Activated naive CD4-positive, alpha-beta T cell treated with anti-CD3 and anti-CD28 coated beads, Interleukin-2, amount 10 ng/mL, durations not matched to agents 7 days and 5 days (primary cell): ENCODE measurements at regions not wholly inside any gene's neighbourhood (a gene's known extent, or its start where the extent isn't known, plus 50 kb on each side); places are given as distances from the start of the nearest gene placed in this dataset.
"Not testable (repeated sequence)": the region's sequence is repeated elsewhere in the genome, so short reads cannot be mapped to it uniquely, and the experiment has no call there.

ENCODE experiments used
- CTCF ChIA-PET: fragments of 350-600 bp; sonication (Branson Sonifier 250); formaldehyde crosslinking; loops from one replicate; lab custom pipeline; 2021; ENCODE audit warnings: antibody characterized with exemption; lab: Charles Lee
- DNase-seq: peaks from one replicate; pipeline ENCODE4 v3.0.0-alpha.2; 2020
- H3K27ac Mint-ChIP-seq: one replicate; pipeline ENCODE4 v1.8.0; 2021; ENCODE audit warnings: mild to moderate bottlenecking, moderate library complexity, mixed read lengths
- H3K27me3 Mint-ChIP-seq: one replicate; pipeline ENCODE4 v1.8.0; 2021; ENCODE audit warnings: mild to moderate bottlenecking, mixed read lengths
- H3K36me3 Mint-ChIP-seq: one replicate; pipeline ENCODE4 v1.8.0; 2021; ENCODE audit warnings: mixed read lengths
- H3K4me1 Mint-ChIP-seq: one replicate; pipeline ENCODE4 v1.8.0; 2021; ENCODE audit warnings: mixed read lengths
- H3K4me3 Mint-ChIP-seq: one replicate; pipeline ENCODE4 v1.8.0; 2021; ENCODE audit warnings: mild to moderate bottlenecking, moderate library complexity, mixed read lengths
- H3K9me3 Mint-ChIP-seq: one replicate; pipeline ENCODE4 v1.8.0; 2021; ENCODE audit warnings: mixed read lengths

DNA sequence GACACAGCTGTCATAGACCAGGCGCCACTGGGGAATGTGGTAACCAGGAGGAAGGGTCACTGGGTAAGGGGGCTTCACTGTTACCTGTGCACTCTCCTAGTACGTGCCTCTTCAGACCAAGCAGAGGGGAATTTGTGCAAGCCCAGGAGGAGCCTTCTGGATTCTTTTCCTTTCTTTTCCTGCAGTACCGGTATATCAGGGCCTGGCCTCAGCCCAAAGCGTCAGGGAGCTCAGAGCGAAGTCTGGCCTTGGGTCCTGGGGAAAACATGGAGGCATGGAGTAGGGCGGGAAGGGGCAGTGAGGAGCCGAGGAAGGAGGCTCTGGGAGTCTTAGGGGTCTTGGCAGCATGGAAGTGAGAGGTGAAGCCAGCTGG lies 133.6 kb upstream of the GDF10 start:
- CTCF ChIA-PET = interaction anchor here (0.8 to 1.6 kb wide), 4 partner anchors 107 to 145 kb away, joined by 3 to 5 read pairs (median 4); no protein-coding TSS in a partner anchor
- peaks cover 4% of the 10 kb centered on the region for H3K36me3 Mint-ChIP-seq
- H3K4me1 Mint-ChIP-seq = peaks cover 28% of the 10 kb centered on the region
- peaks cover 5% of the 10 kb centered on the region for H3K9me3 Mint-ChIP-seq
- H3K27ac Mint-ChIP-seq = peak overlapping the region; percentile 87
- H3K27me3 Mint-ChIP-seq = peaks cover 4% of the 10 kb centered on the region
- no peak for DNase-seq
- peak overlapping the region; percentile 72 for H3K4me3 Mint-ChIP-seq

DNA sequence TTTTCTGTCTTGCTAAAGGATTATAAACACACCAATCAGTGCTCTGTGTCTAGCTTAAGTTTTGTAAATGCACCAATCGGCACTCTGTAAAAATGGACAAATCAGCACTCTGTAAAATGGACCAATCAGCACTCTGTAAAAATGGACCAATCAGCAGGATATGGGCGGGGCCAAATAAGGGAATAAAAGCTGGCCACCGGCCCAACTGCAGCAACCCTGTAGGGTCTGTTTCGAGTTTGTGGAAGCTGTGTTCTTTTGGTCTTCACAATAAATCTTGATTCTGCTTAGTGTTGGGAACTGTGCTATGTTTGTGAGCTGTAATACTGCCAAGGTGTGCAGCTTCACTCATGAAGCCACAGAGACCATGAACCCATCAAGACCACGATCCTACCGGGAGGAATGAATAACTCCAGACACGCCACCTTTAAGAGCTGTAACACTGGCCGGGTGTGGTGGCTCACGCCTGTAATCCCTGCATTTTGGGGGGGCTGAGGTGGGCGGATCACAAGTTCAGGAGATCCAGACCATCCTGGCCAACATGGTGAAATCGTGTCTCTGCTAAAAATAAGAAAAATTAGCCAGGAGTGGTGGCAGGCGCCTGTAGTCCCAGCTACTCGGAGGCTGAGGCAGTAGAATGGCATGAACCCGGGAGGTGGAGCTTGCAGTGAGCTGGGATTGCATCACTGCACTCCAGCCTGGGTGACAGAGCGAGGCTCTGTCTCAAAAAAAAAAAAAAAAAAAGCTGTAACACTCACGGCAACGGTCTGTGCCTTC lies 133.0 kb upstream of the GDF10 start:
- DNase-seq, H3K9me3 Mint-ChIP-seq, H3K36me3 Mint-ChIP-seq, H3K27me3 Mint-ChIP-seq: not testable (repeated sequence)
- CTCF ChIA-PET = interaction anchor here (1.3 to 1.6 kb wide), 2 partner anchors 112 to 145 kb away, joined by 4 to 5 read pairs; no protein-coding TSS in a partner anchor
- Mint-ChIP-seq H3K27ac (peak overlapping the region; percentile 35), H3K4me3 (peak overlapping the region; percentile 7), H3K4me1 (peaks cover 28% of the 10 kb centered on the region)

GRCh38 chr10:47167591-47167990 lies 132.4 kb upstream of the GDF10 start:
- peaks cover 5% of the 10 kb centered on the region for H3K9me3 Mint-ChIP-seq
- H3K4me3 Mint-ChIP-seq = no peak overlapping the region
- CTCF ChIA-PET = interaction anchor here (1.3 kb wide), 1 partner anchor 144 kb away, joined by 4 read pairs; no protein-coding TSS in a partner anchor
- no peak overlapping the region for H3K27ac Mint-ChIP-seq
- no peak for DNase-seq
- peaks cover 5% of the 10 kb centered on the region for H3K27me3 Mint-ChIP-seq
- H3K36me3 Mint-ChIP-seq = peaks cover 4% of the 10 kb centered on the region
- H3K4me1 Mint-ChIP-seq = peaks cover 28% of the 10 kb centered on the region

DNA sequence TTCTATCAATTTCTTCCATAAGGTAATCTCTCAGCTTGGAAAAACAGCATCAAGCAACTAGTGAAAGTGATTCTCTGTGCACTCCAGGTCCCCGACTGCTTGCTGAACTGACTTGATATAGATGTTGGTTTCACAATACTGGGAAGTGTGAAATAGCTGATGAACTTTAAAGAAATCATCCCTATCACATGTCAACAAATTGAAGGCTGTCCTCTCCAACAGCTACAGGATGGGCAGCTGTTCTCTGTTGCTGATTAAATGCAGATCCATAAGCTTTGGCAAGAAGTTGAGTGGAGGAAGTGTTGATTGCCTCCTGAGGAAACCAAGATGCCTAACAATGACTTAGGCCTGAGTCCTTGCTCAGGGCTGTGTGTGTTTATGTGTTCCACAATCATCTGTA lies 130.4 kb upstream of the GDF10 start:
- H3K9me3 Mint-ChIP-seq = peaks cover 5% of the 10 kb centered on the region
- no peak for DNase-seq
- H3K27me3 Mint-ChIP-seq = peaks cover 9% of the 10 kb centered on the region
- H3K36me3 Mint-ChIP-seq = peaks cover 4% of the 10 kb centered on the region
- CTCF ChIA-PET = interaction anchor here (0.8 kb wide), 1 partner anchor 142 kb away, joined by 3 read pairs; no protein-coding TSS in a partner anchor
- peaks cover 25% of the 10 kb centered on the region for H3K4me1 Mint-ChIP-seq
- H3K4me3 Mint-ChIP-seq = no peak overlapping the region
- H3K27ac Mint-ChIP-seq = no peak overlapping the region

DNA sequence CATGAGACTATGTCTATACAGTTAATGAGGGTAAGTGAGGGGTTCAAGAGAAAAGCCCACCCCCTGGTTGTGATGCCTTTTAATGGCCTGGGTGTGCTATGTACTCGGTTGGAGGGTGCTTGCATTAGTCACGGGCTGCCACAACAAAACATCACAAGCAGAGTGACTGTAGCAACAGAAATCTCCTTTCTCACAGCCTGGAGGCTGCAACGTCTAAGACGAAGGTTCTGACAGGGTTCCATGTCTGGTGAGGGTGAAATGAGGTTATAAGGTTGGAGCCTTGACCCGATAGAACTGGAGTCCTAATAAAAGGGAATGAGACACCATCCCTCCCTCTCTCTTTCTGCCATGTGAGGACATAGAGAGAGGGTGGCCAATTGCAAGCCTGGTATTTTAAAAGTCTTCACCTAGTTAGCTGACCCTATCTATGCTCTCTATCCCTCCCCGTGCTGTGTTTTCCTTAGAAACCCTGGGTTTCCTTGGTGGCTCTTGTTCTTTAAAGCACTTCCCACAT lies 126.0 kb upstream of the GDF10 start:
- H3K27me3 Mint-ChIP-seq = peaks cover 8% of the 10 kb centered on the region
- CTCF ChIA-PET = no interaction called here
- H3K4me3 Mint-ChIP-seq = no peak overlapping the region
- no peak for DNase-seq
- H3K36me3 Mint-ChIP-seq = no peaks in the 10 kb centered on the region
- no peaks in the 10 kb centered on the region for H3K4me1 Mint-ChIP-seq
- no peak overlapping the region for H3K27ac Mint-ChIP-seq
- no peaks in the 10 kb centered on the region for H3K9me3 Mint-ChIP-seq

DNA sequence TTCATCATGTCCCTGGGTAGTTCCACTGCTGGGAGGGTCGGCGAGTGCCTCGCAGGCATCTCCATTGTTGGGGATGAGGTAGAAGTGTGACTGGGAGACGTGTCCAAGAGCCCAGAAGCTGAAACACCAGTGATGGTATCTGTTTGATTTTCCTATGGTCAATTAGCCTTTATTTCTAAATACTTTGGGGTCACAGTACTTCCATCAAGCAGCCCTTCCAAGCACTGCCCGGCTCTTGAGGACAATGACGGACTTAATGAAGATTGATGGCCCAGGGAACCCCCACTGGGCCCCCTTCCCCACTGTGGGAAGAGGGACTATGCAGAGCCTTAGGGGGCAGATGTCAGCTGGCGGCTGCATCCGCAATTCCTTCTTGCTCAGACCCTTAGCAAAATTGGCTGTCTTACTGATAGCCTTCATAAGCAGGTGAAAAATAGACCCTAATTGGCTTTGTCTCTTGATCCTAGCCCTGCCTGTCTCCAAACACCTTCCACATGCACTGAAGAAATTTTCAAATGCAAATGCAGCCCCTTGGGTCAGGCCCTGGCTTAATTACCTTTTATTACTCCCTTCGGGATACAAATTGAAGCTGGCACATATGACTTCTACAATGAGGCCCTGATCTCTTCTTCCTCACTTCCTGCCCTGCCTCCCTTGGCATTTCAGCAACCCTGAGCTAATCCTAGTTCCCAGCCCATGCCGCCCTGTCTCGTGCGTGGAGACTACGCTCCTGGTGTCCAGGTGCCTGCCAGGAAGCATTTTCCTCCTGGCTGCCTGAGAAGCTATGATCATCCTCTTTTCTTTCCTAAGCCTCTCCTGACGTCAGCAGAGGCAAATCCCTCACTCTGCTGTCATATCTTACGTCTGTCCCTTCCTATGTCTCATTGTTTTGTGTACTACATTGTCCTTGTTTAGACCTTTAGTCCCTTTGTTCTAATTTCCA lies 124.5 kb upstream of the GDF10 start:
- H3K9me3 Mint-ChIP-seq = no peaks in the 10 kb centered on the region
- no peak overlapping the region for H3K4me3 Mint-ChIP-seq
- peaks cover 8% of the 10 kb centered on the region for H3K27me3 Mint-ChIP-seq
- DNase-seq = no peak
- H3K27ac Mint-ChIP-seq = no peak overlapping the region
- H3K36me3 Mint-ChIP-seq = no peaks in the 10 kb centered on the region
- H3K4me1 Mint-ChIP-seq = no peaks in the 10 kb centered on the region
- CTCF ChIA-PET = no interaction called here

DNA sequence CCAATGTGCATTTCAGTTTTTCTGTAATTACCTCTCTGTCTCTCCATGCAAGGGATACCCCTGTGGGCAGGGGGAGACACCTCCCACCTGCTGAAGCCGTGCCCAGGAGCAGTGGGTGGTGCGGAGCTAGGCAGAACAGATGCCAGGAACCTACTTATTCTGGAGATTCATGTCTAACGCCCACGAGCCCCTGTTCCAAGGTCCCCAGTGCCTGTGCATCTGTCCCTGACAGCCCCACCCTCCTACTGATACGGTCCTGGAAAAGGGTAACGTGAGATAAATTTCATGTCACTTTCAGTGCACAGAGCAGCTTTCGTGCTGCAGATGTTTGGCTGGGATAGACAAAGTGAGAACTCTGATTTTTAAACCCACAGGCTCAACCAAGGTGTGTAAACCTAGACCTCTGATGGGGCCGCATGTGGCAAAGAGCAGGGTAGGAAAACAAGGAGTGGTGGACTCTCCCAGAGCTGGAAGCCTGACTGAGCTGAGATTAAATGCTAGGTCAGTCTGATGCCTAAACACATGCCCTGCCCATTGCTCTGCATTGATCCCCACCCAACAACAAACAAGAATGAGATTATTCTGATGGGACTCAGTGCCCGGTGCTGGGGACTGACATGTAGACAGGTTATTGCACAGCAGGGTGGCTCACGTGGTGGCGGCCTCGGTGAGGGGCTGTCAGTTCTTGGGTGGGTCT lies 123.6 kb upstream of the GDF10 start:
- no peak overlapping the region for H3K27ac Mint-ChIP-seq
- CTCF ChIA-PET = no interaction called here
- H3K27me3 Mint-ChIP-seq = peaks cover 8% of the 10 kb centered on the region
- H3K36me3 Mint-ChIP-seq = no peaks in the 10 kb centered on the region
- H3K4me1 Mint-ChIP-seq = no peaks in the 10 kb centered on the region
- no peak for DNase-seq
- no peak overlapping the region for H3K4me3 Mint-ChIP-seq
- no peaks in the 10 kb centered on the region for H3K9me3 Mint-ChIP-seq

DNA sequence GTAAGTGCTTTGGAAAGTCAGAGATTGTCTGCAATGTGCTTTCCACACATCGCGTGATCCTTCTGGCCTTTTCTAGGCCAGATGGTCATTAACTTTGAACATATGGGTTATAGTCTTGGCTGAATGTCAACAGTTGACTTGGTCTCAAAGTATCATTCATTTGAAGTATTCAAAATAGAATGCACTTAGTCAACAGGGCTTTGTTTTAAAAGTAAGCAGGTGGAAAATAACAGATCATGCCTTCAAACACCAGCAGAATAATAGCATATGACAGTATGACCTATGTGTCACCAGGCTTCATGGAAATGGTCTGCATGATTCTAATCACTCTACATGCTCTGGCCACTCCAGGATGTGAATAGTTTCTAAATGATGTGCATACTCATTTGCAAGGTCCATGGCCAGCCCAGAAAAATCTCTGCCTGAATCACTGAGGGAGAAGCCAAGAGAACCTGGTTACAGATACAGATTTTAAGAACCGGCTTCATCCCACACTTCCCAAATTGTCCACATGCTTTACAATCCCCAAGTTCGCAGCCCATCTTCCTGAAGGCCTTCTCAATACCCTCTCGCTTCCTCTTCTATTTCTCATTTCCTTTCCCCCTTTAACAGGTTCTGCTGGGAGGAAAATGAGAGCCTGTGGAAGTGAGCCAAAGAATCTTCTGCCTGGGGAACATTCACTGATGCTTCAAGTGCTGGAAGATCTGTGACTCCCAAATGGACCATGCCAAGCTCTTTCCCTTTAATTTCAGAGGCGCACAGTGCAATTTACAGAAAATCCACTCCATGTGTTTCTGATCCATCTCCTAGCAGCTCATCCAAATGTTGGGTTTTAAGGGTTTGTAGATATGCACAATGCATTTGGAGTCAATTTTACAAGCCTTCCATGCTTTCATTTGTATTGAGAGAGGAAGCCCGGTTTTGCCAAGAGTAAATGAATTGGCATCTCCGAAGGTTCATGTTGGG lies 122.8 kb upstream of the GDF10 start:
- H3K9me3 Mint-ChIP-seq = no peaks in the 10 kb centered on the region
- no peaks in the 10 kb centered on the region for H3K4me1 Mint-ChIP-seq
- CTCF ChIA-PET = interaction anchor here (1.4 to 2.3 kb wide), 2 partner anchors 129 to 134 kb away, joined by 5 to 6 read pairs; no protein-coding TSS in a partner anchor

DNA sequence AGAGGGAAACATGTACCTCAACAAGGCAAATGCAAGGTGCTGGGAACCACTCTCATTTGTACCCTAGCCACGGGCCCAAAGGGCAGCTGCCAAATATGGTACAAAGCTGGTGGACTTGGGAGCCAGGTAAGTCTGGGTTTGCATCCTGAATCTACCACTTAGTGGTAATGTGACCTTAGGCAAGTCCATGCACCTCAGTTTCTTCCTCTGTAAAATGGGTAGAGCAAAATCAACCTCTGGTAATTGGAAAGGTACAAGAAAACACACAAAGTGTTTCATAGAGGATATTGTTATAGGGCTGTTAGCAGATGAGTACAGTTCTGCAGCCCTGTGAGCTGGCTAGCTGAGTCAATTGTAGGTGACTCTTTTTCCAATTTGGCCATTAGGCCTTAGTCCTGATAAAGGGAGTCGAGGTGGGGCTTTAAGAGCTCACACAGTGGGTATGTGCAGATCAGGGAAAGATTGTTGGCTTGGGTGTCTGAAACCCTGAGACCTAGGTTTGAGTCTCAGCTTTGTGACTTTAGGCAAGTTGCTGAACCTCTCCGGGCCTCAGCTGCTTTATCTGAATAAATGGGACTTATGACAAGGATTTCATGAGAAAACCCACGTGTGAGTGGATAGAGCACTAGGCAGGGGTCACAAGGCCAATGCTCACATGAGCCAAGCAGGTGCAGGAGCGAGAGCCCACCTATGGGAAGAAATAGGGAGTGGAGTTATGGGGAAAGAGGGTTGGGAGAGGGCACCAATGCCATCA lies 121.3 kb upstream of the GDF10 start:
- no peaks in the 10 kb centered on the region for H3K4me1 Mint-ChIP-seq
- no peaks in the 10 kb centered on the region for H3K36me3 Mint-ChIP-seq
- H3K27me3 Mint-ChIP-seq = peaks cover 4% of the 10 kb centered on the region
- H3K9me3 Mint-ChIP-seq = no peaks in the 10 kb centered on the region
- CTCF ChIA-PET = interaction anchor here (1.4 to 2.3 kb wide), 2 partner anchors 131 to 132 kb away, joined by 5 to 6 read pairs; no protein-coding TSS in a partner anchor
- no peak for DNase-seq
- no peak overlapping the region for H3K4me3 Mint-ChIP-seq
- no peak overlapping the region for H3K27ac Mint-ChIP-seq

More for the DNA sequence above, 122.8 kb upstream of the GDF10 start:
- Mint-ChIP-seq H3K27me3 (peaks cover 8% of the 10 kb centered on the region), H3K36me3 (no peaks in the 10 kb centered on the region), H3K4me3 (no peak overlapping the region), H3K27ac (no peak overlapping the region)
- DNase-seq = no peak

DNA sequence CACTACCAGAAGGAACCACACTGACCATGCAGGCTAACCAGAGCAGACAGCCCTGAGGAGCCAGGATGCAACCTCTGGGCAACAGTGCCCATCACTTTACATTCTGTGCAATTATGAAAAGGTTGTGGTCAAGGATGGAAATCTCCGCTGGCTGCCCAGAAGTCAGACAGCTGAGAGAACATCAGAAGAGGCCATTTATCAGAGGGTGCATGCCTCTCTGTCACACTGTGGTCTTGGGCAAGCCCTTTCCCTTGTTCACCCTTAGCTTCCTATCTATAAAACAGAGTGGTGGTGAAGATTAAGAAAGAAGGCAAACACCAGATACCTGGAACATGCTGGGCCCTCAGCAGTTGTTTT lies 120.7 kb upstream of the GDF10 start:
- no peaks in the 10 kb centered on the region for H3K4me1 Mint-ChIP-seq
- no peak overlapping the region for H3K27ac Mint-ChIP-seq
- H3K27me3 Mint-ChIP-seq = peaks cover 1% of the 10 kb centered on the region
- H3K9me3 Mint-ChIP-seq = no peaks in the 10 kb centered on the region
- CTCF ChIA-PET = interaction anchor here (2.3 kb wide), 1 partner anchor 132 kb away, joined by 6 read pairs; no protein-coding TSS in a partner anchor
- no peak overlapping the region for H3K4me3 Mint-ChIP-seq
- DNase-seq = peak; percentile 32
- no peaks in the 10 kb centered on the region for H3K36me3 Mint-ChIP-seq

GRCh38 chr10:47181052-47181849 lies 118.7 kb upstream of the GDF10 start:
- CTCF ChIA-PET = interaction anchor here (1.4 kb wide), 1 partner anchor 132 kb away, joined by 5 read pairs; no protein-coding TSS in a partner anchor
- no peaks in the 10 kb centered on the region for H3K9me3 Mint-ChIP-seq
- H3K36me3 Mint-ChIP-seq = no peaks in the 10 kb centered on the region
- no peak overlapping the region for H3K27ac Mint-ChIP-seq
- peak; percentile 32 for DNase-seq
- no peaks in the 10 kb centered on the region for H3K4me1 Mint-ChIP-seq
- no peaks in the 10 kb centered on the region for H3K27me3 Mint-ChIP-seq
- H3K4me3 Mint-ChIP-seq = no peak overlapping the region
